Medulla oblongata (tissue), 1 donor: ENCODE measurements at regions not wholly inside any gene's neighbourhood (a gene's known extent, or its start where the extent isn't known, plus 50 kb on each side); places are given as distances from the start of the nearest gene placed in this dataset.

Source experiments
- DNase-seq: peaks from one replicate; pipeline ENCODE4 v3.0.0-alpha.2; 2015; ENCODE audit errors: extremely low spot score

DNA sequence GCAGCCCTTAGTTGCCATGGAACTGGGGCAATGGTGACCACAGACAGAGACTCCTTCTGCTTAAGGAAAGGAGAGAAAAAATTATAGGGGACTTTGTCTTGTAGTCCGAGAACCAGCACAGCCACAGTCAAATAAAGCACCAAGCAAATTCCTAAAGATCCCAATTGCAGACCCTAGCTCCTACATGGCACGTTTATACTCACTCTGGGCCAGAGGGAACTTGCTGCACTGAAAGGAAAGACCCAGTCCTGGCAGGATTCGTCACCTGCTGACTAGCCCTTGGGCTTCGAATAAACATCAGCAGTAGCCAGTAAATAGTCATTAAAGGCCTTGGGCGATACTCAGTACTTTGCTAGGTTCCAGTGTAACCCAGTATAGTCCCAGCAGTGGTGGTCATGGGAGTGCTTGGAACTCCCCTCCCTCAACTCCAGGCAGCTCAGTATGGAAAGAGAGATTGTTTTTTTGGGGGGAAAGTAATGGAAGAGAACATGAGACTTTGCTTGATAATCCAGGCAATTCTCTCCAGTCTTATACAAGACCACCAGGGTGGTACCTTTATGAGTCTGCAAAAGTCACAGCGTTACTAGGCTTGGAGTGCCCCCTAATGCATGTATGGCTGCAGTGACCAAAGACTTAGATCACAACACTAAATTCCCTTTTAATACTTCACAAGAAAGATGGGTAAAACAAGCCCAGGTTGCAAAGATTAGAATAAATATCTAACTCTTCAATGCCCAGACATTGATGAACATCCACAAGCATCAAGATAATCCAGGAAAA is 66.4 kb upstream of the AGTR1 start:
- no peak for DNase-seq

DNA sequence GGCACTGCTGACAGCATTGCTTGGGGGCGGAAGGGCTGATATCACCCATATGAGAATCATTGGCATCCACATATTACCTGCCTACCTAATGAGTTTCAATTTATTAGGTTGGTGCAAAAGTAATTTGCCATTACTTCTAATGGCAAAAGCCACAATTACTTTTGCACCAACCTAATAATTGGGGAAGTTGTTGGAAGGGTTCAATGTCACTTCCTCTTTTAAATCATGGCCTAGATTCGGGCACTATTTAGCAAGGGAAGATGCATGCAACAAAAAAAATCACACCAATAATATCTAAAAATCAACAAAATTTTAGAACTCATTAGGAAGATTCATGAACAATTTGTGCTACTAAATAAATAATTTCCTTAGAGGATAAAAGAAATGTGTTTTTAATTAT is 56.0 kb upstream of the AGTR1 start:
- DNase-seq = no peak

DNA sequence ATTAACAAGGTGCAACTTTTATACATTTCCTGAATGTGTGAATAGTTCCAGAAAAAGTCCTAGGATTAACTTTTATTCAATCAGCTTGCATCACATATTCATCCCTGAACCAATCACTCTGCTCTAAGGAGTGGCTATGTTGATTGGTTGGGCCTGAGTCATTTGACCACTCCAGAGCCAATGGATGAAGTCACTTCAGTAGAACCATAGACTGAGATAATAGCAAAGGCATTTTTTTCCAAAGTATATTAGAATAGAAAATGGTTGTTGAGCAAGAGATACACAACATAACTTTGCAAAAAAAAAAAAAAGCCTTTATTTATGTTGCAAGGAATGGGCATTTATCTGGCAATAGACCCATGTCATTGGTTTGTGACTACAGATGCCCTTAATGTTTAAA is 55.5 kb upstream of the AGTR1 start:
- DNase-seq = no peak

DNA sequence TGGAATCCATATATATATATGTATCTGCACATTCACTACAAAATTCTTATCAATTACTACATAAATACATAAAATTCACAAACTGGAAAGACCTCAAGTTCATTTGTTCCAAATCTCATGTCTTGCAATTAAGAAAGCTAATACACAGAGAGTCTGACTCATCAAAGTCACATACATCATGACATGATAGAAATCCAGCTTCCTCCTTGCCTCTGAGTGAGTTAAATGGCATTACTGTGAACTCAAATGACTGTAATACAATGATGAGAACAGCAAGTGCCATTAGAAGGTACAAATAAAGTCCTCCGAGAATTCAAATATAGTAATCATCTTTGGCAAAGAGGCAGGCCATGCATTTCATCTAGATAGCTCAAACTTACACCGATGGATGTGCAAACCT is 55.1 kb upstream of the AGTR1 start:
- no peak for DNase-seq

DNA sequence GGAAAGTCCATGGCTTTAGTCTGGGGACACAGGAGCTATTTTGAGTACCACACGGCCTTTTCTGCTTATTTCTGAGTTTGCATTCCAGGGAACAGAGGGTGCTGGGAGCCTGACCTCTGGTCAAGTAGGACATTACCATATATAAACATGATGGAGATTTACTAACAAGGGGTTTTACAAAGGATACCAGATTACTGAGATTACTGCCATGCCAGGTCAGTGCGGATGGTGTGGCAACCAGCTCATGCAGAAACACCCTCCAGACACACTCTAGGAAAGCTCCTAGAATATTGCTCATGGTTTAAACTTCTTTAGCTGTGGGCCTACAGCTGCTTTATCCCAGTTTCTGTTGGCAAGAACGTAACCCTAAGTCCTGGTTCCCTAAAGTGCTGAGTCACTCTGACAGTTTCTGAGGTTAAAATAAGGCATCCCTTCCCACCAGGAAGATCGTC is 54.3 kb upstream of the AGTR1 start:
- no peak for DNase-seq

DNA sequence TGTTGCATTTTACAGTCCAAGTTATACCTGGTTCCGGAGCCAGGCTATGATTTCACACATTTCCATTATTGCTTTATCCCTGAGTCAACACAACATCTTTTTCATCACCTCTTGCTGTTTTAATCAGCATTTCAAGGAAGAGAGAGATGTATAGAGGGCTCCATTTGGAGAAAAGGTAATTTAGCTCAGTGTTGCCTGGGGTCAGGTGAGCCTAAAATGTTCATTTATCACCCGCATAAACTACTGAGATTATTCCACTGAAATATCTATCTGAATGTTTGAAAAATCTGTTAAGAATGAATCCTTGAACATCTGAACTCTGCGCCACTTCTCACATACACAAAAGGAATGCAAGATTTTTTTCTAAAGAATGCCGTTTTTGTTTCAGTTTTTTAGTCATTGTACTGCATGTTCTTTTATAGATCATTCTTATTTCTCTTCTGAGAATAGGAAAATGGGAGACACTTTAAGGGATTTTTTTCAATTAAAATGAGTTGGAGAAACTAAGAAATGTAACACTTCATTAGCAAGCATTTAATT is 51.5 kb upstream of the AGTR1 start:
- no peak for DNase-seq
